SK-N-SH treated with all-trans-retinoic acid at 6 μM for 48 hours (cell line): ENCODE measurements at regions not wholly inside any gene's neighbourhood (a gene's known extent, or its start where the extent isn't known, plus 50 kb on each side); places are given as distances from the start of the nearest gene placed in this dataset.

Experiments
- ATAC-seq: fragments of 200-7000 bp; cut with Tn5 transposase; 3 replicates; pipeline ENCODE4 v1.9.1; 2020; ENCODE audit warnings: mild to moderate bottlenecking, moderate library complexity
- ARNTL ChIP-seq: fragments of 450-650 bp; formaldehyde crosslinking; IDR thresholded peaks from 2 replicates; pipeline ENCODE4 v1.5.0; 2020; ENCODE audit warnings: low read depth, mild to moderate bottlenecking, moderate library complexity, borderline replicate concordance
- BACH2 ChIP-seq: fragments of 250-450 bp; sonication (Bioruptor Pico); IDR thresholded peaks from 2 replicates; pipeline ENCODE4 v1.9.0; 2021; ENCODE audit warnings: mild to moderate bottlenecking, borderline replicate concordance
- CREB5 ChIP-seq: fragments of 250-450 bp; sonication (Bioruptor Pico); IDR thresholded peaks from 2 replicates; pipeline ENCODE4 v1.5.1; 2020; ENCODE audit warnings: low read depth, mild to moderate bottlenecking, moderate library complexity
- CSDC2 ChIP-seq: fragments of 250-450 bp; sonication (Bioruptor Pico); IDR thresholded peaks from 2 replicates; pipeline ENCODE4 v1.5.0; 2020; ENCODE audit warnings: mild to moderate bottlenecking, moderate library complexity
- ESRRG ChIP-seq: fragments of 250-450 bp; sonication (Bioruptor Pico); IDR thresholded peaks from 2 replicates; pipeline ENCODE4 v1.6.1; 2021; ENCODE audit warnings: mild to moderate bottlenecking
- GLIS3 ChIP-seq: fragments of 250-450 bp; sonication (Bioruptor Pico); IDR thresholded peaks from 2 replicates; pipeline ENCODE4 v1.5.0; 2020; ENCODE audit warnings: mild to moderate bottlenecking, moderate library complexity
- ISL1 ChIP-seq: fragments of 250-450 bp; sonication (Bioruptor Pico); IDR thresholded peaks from 2 replicates; pipeline ENCODE4 v2.1.2; 2022; ENCODE audit warnings: mild to moderate bottlenecking, moderate library complexity
- OSR1 ChIP-seq: fragments of 250-450 bp; sonication (Bioruptor Pico); IDR thresholded peaks from 2 replicates; pipeline ENCODE4 v1.8.0; 2022; ENCODE audit warnings: moderate library complexity, mild to moderate bottlenecking, inconsistent platforms
- PATZ1 ChIP-seq: fragments of 250-450 bp; sonication (Bioruptor Pico); IDR thresholded peaks from 2 replicates; pipeline ENCODE4 v1.8.0; 2020; ENCODE audit warnings: mild to moderate bottlenecking, moderate library complexity, borderline replicate concordance
- POU6F1 ChIP-seq: fragments of 250-450 bp; sonication (Bioruptor Pico); IDR thresholded peaks from 2 replicates; pipeline ENCODE4 v1.8.0; 2021; ENCODE audit warnings: low read depth, mild to moderate bottlenecking, moderate library complexity, borderline replicate concordance
- PPARA ChIP-seq: fragments of 250-450 bp; sonication (Bioruptor Pico); IDR thresholded peaks from 2 replicates; pipeline ENCODE4 v1.5.0; 2020; ENCODE audit warnings: mild to moderate bottlenecking, borderline replicate concordance
- RARB ChIP-seq: fragments of 250-450 bp; sonication (Bioruptor Pico); IDR thresholded peaks from 2 replicates; pipeline ENCODE4 v1.8.0; 2021; ENCODE audit warnings: mild to moderate bottlenecking, moderate library complexity
- SNAI2 ChIP-seq: fragments of 250-450 bp; sonication (Bioruptor Pico); IDR thresholded peaks from 2 replicates; pipeline ENCODE4 v1.5.0; 2020; ENCODE audit warnings: mild to moderate bottlenecking, moderate library complexity
- TCF4 ChIP-seq: fragments of 250-450 bp; sonication (Bioruptor Pico); IDR thresholded peaks from 2 replicates; pipeline ENCODE4 v1.8.0; 2021; ENCODE audit warnings: mild to moderate bottlenecking, moderate library complexity, borderline replicate concordance
- TOX ChIP-seq: fragments of 250-450 bp; sonication (Bioruptor Pico); IDR thresholded peaks from 2 replicates; pipeline ENCODE4 v1.8.0; 2021; ENCODE audit warnings: mild to moderate bottlenecking, moderate library complexity, borderline replicate concordance
- TSHZ2 ChIP-seq: fragments of 250-450 bp; sonication (Bioruptor Pico); IDR thresholded peaks from 2 replicates; pipeline ENCODE4 v1.5.0; 2020; ENCODE audit warnings: mild to moderate bottlenecking, moderate library complexity
- ZC3H10 ChIP-seq: fragments of 250-450 bp; sonication (Bioruptor Pico); IDR thresholded peaks from 2 replicates; pipeline ENCODE4 v1.5.1; 2021; ENCODE audit warnings: mild to moderate bottlenecking, moderate library complexity
- ZFP3 ChIP-seq: fragments of 250-450 bp; sonication (Bioruptor Pico); IDR thresholded peaks from 2 replicates; pipeline ENCODE4 v1.5.0; 2020; ENCODE audit warnings: mild to moderate bottlenecking, moderate library complexity
- ZFP30 ChIP-seq: fragments of 450-650 bp; formaldehyde crosslinking; IDR thresholded peaks from 2 replicates; pipeline ENCODE4 v1.5.0; 2022; ENCODE audit warnings: mild to moderate bottlenecking, moderate library complexity
- ZNF565 ChIP-seq: fragments of 450-650 bp; formaldehyde crosslinking; conservative IDR thresholded peaks from 2 replicates; pipeline ENCODE4 v1.5.0; 2020; ENCODE audit warnings: low read depth, mild to moderate bottlenecking, moderate library complexity
- ZNF70 ChIP-seq: fragments of 450-650 bp; formaldehyde crosslinking; IDR thresholded peaks from 2 replicates; pipeline ENCODE4 v1.5.0; 2020; ENCODE audit warnings: mild to moderate bottlenecking, moderate library complexity
- ZNF8 ChIP-seq: fragments of 450-650 bp; formaldehyde crosslinking; IDR thresholded peaks from 2 replicates; pipeline ENCODE4 v1.5.0; 2020; ENCODE audit warnings: mild to moderate bottlenecking, moderate library complexity

GRCh38 chr3:28664123-28664522 lies 315.5 kb upstream of the AZI2 start (continued):
- TF ChIP-seq PATZ1 (CRISPR knock-in tag), result no peak
- no peak for TF ChIP-seq ESRRG
- TF ChIP-seq RARB (CRISPR knock-in tag), result no peak
- TF ChIP-seq CSDC2, result no peak
- TF ChIP-seq ZFP3 (CRISPR knock-in tag), result no peak

- TF ChIP-seq SNAI2 (CRISPR knock-in tag) (0 out of 2 replicates have a peak, but pooled peaks have one; percentile 4), ZNF8 (CRISPR knock-in tag) (no peak), CSDC2 (no peak), ISL1 (peak; percentile 92), PPARA (CRISPR knock-in tag) (no peak), ZNF70 (CRISPR knock-in tag) (no peak), RARB (CRISPR knock-in tag) (no peak), TCF4 (CRISPR knock-in tag) (peak; percentile 24; the same call in 1 of the 2 replicates), CREB5 (CRISPR knock-in tag) (no peak), PATZ1 (CRISPR knock-in tag) (no peak), TOX (CRISPR knock-in tag) (no peak), ZC3H10 (no peak), TSHZ2 (peak; percentile 94)
- TF ChIP-seq, all 23 proteins: peak for 4
- ATAC-seq, result peak; percentile 97
Observed at GRCh38 chr3:28667646-28668621, 319.3 kb upstream of the AZI2 start.

- ATAC-seq, result no peak
- TF ChIP-seq PATZ1 (CRISPR knock-in tag) (no peak), GLIS3 (CRISPR knock-in tag) (no peak), ZFP3 (CRISPR knock-in tag) (no peak), POU6F1 (CRISPR knock-in tag) (no peak), ZFP30 (CRISPR knock-in tag) (no peak), RARB (CRISPR knock-in tag) (no peak), PPARA (CRISPR knock-in tag) (no peak), CSDC2 (no peak), SNAI2 (CRISPR knock-in tag) (no peak), BACH2 (CRISPR knock-in tag) (no peak), ESRRG (no peak), TSHZ2 (no peak), ZNF565 (CRISPR knock-in tag) (no peak), ARNTL (no peak), OSR1 (CRISPR knock-in tag) (no peak), ZNF70 (CRISPR knock-in tag) (no peak)
Observed at GRCh38 chr3:28669870-28670269, 321.2 kb upstream of the AZI2 start.
